ENCODE measurements at regions not wholly inside any gene's neighbourhood (a gene's known extent, or its start where the extent isn't known, plus 50 kb on each side); places are given as distances from the start of the nearest gene placed in this dataset.

DNA sequence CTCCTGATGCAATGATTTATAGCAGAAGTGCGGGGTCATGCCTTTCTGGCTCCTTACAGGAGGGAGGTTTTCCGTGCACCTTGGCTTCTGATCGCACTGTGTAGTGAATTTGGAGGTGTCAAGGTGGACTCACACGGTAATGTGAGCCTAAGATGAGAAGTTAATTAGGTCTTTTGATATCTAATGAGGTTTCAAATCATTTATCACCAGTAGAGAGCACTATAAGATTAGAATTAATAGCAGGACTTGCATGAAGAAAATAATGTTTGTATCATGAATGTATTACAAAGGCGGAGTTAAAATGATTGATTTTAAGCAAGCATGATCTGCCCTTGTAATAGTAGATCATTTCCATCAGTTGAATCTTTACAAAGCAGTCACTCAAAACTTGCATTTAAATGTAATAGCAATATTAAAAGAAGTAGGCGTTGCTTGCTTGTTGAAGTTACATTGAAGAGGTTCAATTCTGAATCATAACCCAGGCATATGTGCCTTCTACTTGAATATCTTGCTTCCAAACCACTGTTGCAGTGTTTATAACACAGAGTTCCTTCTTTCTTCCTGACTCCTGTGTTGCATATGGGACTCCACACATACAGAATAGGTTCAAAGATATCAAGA, 152.1 kb downstream of the FMR1NB start:
- H3K27me3 ChIP-seq = no peaks in the 10 kb centered on the region
- H3K4me3 ChIP-seq = no peak overlapping the region
- H3K9me3 ChIP-seq = no peaks in the 10 kb centered on the region
- no peak overlapping the region for H3K27ac ChIP-seq
- ATAC-seq (ENCODE audit: low FRiP score in 2 of 2) (no peak), DNase-seq (no peak)
- H3K4me1 ChIP-seq = no peaks in the 10 kb centered on the region
- WGBS, 2 donors = 47 to 58% methylated on average over 6 of the region's 6 CpGs
- TF ChIP-seq POLR2A (IDR thresholded peaks at IDR 0.05) = no peak
- TF ChIP-seq, protein P1, sequence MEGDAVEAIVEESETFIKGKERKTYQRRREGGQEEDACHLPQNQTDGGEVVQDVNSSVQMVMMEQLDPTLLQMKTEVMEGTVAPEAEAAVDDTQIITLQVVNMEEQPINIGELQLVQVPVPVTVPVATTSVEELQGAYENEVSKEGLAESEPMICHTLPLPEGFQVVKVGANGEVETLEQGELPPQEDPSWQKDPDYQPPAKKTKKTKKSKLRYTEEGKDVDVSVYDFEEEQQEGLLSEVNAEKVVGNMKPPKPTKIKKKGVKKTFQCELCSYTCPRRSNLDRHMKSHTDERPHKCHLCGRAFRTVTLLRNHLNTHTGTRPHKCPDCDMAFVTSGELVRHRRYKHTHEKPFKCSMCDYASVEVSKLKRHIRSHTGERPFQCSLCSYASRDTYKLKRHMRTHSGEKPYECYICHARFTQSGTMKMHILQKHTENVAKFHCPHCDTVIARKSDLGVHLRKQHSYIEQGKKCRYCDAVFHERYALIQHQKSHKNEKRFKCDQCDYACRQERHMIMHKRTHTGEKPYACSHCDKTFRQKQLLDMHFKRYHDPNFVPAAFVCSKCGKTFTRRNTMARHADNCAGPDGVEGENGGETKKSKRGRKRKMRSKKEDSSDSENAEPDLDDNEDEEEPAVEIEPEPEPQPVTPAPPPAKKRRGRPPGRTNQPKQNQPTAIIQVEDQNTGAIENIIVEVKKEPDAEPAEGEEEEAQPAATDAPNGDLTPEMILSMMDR (IDR thresholded peaks at IDR 0.05) = peak in 2 of 6 experiments; percentile 8 to 9
- H3K36me3 ChIP-seq = no peaks in the 10 kb centered on the region

DNA sequence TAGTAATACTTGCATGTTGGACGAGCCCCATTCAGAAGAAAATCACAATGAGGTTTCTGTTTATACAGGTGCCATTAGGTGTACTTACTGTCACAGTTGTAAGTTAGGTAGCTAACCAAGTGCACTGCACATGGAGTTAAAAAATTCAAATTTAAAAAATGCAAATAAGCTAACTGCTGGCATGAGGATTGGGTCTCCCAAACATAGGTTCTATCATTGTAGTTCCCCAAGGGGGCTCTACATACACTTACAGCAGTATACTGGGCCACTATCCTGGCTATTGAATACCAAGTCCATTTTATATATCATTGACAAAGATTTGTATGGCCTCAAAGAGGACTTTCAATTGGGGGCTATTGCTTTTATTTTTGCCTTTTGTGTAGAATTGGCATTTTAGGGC, 153.4 kb downstream of the FMR1NB start:
- Histone ChIP-seq H3K4me3 (no peak overlapping the region), H3K9me3 (no peaks in the 10 kb centered on the region), H3K36me3 (no peaks in the 10 kb centered on the region), H3K27me3 (no peaks in the 10 kb centered on the region), H3K27ac (no peak overlapping the region), H3K4me1 (no peaks in the 10 kb centered on the region)
- DNase-seq = no peak
- WGBS, 2 donors = 39 to 78% methylated on average over 1 of the region's 1 CpG
- ATAC-seq (ENCODE audit: low FRiP score in 2 of 2) = no peak
- TF ChIP-seq, protein P1 (IDR thresholded peaks at IDR 0.05) = no peak
- TF ChIP-seq POLR2A (IDR thresholded peaks at IDR 0.05) (no peak), EP300 (IDR thresholded peaks at IDR 0.05) (no peak), POLR2AphosphoS5 (IDR thresholded peaks at IDR 0.05) (no peak)

DNA sequence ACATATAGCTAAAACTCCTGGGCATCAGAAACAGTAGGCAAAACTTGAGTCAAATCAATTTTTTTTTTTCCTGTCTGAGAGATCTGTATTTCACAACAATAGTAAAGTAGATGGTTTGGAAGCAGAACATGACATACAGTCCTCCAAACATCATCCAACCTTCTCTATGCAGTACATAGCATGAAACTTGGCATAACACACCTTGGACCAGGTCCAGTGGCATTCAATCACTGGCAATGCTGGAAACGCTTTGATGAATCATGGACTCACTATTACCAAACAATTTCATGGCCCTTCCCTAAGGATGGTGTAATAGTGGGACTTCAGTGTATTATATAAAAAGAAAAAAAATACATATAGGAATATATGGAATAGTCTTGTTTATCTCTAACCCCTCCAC, 154.6 kb downstream of the FMR1NB start:
- Histone ChIP-seq H3K4me1 (no peaks in the 10 kb centered on the region), H3K36me3 (no peaks in the 10 kb centered on the region), H3K4me3 (no peak overlapping the region), H3K27ac (no peak overlapping the region), H3K27me3 (no peaks in the 10 kb centered on the region), H3K9me3 (no peaks in the 10 kb centered on the region)
- TF ChIP-seq POLR2A (IDR thresholded peaks at IDR 0.05) = no peak
- TF ChIP-seq EP300 (IDR thresholded peaks at IDR 0.05) = no peak
- TF ChIP-seq, protein P1 (IDR thresholded peaks at IDR 0.05) = no peak
- no peak for TF ChIP-seq POLR2AphosphoS5 (IDR thresholded peaks at IDR 0.05)
- 10 to 22% methylated on average over 1 of the region's 1 CpG for WGBS, 2 donors
- no peak for ATAC-seq (ENCODE audit: low FRiP score in 2 of 2)
- no peak for DNase-seq

DNA sequence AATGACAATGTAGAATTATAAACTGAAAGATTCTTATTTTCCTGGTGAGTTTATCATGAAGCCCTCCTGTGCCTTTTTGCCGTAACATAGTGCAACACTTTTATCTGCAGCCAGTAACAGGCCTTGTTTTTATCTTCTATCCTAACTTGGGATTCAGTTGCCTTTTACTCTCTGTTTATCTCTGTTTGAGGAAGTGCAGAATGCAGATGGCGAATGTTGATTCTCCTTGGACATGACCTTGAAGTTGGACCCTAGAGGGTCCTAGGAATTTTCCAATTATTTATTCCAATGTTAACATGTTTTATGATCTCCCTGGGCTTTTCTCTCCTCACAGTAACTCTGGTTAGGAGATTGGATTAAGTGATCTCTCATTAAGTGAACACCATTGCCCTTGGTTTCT, 165.0 kb downstream of the FMR1NB start:
- TF ChIP-seq, protein P1 (IDR thresholded peaks at IDR 0.05) = no peak
- Histone ChIP-seq H3K27me3 (no peaks in the 10 kb centered on the region), H3K4me3 (no peak overlapping the region), H3K9me3 (no peaks in the 10 kb centered on the region), H3K36me3 (no peaks in the 10 kb centered on the region), H3K27ac (no peak overlapping the region), H3K4me1 (no peaks in the 10 kb centered on the region)
- ATAC-seq (ENCODE audit: low FRiP score in 2 of 2) = no peak
- WGBS, 2 donors = 78 to 92% methylated on average over 2 of the region's 2 CpGs
- DNase-seq = no peak

DNA sequence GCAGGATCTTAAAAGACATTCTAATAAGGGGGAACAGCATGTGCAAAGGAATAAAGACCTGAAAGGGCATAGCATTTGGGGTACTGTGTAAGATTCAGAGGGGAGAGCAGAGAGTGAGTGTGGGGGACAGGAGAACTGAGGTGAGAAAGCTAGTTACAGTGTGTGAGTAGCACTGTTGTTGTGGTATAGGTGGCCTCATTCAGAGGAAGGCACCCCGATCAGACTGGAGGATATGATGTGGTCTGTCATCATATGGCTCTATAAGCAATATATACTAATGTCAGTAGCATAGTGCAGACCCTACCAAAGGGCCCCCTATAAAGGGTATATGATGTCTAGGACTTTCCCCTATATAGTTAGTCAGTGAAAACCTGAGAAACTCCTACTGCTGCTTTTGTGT, 175.8 kb downstream of the FMR1NB start:
- H3K4me3 ChIP-seq = no peak overlapping the region

More for the DNA sequence above, 175.8 kb downstream of the FMR1NB start:
- ATAC-seq (ENCODE audit: low FRiP score in 2 of 2) = no peak
- no peaks in the 10 kb centered on the region for H3K27me3 ChIP-seq
- WGBS, 2 donors = 69 to 100% methylated on average over 1 of the region's 1 CpG
- H3K9me3 ChIP-seq = no peaks in the 10 kb centered on the region
- H3K36me3 ChIP-seq = no peaks in the 10 kb centered on the region
- TF ChIP-seq EP300 (IDR thresholded peaks at IDR 0.05) (no peak), POLR2AphosphoS5 (IDR thresholded peaks at IDR 0.05) (no peak), POLR2A (IDR thresholded peaks at IDR 0.05) (no peak)
- TF ChIP-seq, protein P1 (IDR thresholded peaks at IDR 0.05) = no peak
- no peak overlapping the region for H3K27ac ChIP-seq
- DNase-seq = no peak
- H3K4me1 ChIP-seq = no peaks in the 10 kb centered on the region
